22Rv1 (cell line): ENCODE measurements at regions not wholly inside any gene's neighbourhood (a gene's known extent, or its start where the extent isn't known, plus 50 kb on each side); places are given as distances from the start of the nearest gene placed in this dataset.

Experiments used
- H3K27ac ChIP-seq: fragments of 450-650 bp; 2 replicates; pipeline ENCODE4 v1.5.1; 2017
- ZFX ChIP-seq: fragments of 450-650 bp; IDR thresholded peaks from 2 replicates; pipeline ENCODE4 v1.6.1; 2017; ENCODE audit warnings: antibody characterized with exemption, borderline replicate concordance
- TF ChIP-seq, protein P1 (sequence below): fragments of 450-650 bp; IDR thresholded peaks from 2 replicates; pipeline ENCODE4 v1.5.1; 2017; ENCODE audit warnings: mild to moderate bottlenecking

DNA sequence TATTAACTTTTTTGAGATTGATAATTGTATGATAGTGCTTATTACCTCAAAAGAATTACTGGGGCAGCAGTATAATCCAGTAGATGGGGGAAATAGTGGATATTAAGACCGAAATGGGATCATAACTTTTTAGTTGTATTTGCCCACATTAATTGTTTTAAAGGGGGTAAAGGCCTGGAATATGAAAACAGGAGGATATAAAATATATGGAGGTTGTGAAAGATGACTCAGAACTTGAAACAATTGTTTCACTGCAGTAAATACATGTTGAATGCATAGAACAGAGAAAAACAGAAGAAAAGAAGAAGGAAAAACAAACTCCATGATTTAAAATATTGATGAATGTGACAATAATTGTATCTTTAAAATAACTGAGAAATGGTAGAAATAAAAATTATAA is 94.1 kb upstream of the VPREB1 start:
- no peak overlapping the region for H3K27ac ChIP-seq
- TF ChIP-seq, protein P1, sequence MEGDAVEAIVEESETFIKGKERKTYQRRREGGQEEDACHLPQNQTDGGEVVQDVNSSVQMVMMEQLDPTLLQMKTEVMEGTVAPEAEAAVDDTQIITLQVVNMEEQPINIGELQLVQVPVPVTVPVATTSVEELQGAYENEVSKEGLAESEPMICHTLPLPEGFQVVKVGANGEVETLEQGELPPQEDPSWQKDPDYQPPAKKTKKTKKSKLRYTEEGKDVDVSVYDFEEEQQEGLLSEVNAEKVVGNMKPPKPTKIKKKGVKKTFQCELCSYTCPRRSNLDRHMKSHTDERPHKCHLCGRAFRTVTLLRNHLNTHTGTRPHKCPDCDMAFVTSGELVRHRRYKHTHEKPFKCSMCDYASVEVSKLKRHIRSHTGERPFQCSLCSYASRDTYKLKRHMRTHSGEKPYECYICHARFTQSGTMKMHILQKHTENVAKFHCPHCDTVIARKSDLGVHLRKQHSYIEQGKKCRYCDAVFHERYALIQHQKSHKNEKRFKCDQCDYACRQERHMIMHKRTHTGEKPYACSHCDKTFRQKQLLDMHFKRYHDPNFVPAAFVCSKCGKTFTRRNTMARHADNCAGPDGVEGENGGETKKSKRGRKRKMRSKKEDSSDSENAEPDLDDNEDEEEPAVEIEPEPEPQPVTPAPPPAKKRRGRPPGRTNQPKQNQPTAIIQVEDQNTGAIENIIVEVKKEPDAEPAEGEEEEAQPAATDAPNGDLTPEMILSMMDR: no peak
- TF ChIP-seq ZFX: no peak

DNA sequence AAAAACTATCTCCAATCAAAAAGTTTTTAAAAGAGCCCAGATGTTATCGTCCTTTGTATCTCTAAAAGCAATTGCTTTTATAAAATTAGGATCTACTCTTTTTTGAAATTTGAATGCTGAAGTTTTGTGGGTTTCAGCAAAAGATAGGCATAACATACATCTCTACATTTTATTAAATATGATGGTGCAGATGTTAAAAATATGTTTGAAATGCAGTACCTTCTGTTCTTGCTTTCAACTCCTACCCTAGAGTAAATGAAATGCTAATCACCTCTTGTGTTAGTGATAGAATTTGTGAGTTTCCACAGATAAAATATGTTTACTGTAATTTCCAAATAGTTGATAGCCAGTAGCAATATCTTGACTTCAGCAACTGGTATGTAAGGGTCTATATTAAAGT is 95.7 kb upstream of the VPREB1 start:
- TF ChIP-seq, protein P1: no peak
- TF ChIP-seq ZFX: no peak
- no peak overlapping the region for H3K27ac ChIP-seq

DNA sequence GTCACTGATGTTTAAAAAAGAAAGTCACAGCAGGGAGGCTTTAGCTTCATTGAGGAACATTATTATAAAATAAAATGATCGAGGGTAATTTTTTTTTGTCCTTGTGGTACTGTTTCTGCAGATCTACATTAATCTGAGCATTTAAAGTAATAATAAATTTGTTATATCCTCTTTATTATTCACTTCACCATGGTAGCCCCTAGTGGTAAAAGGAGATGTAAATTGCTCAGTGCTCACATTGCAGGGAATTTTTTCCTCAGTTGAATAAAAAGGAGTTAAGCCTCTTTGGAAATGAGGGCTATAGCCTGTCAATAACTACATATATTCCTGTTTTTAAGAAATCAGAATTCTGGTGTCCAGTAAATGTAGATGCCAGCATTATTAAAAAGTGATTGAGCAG is 99.7 kb upstream of the VPREB1 start:
- no peak overlapping the region for H3K27ac ChIP-seq
- TF ChIP-seq ZFX: no peak
- TF ChIP-seq, protein P1: no peak

DNA sequence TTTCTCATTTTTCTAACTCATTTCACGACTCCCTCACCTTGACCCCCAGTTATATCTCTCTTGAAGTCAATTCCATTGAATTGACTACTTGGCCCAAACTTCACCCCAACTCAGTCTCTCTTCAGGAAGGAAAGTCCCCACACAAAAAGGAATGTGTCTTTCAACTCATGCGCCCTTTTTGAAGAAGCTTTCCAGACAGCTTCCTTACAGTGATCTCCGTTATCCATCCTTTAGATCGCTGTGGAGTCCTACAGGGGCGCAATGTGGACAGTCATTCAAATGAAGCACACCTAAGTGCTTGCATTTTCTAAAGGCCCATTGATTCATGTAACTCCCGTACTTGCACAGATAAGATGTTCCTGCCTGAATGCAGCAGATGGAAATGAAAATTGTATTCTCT is 101.1 kb upstream of the VPREB1 start:
- no peak for TF ChIP-seq ZFX
- TF ChIP-seq, protein P1: no peak
- no peak overlapping the region for H3K27ac ChIP-seq

DNA sequence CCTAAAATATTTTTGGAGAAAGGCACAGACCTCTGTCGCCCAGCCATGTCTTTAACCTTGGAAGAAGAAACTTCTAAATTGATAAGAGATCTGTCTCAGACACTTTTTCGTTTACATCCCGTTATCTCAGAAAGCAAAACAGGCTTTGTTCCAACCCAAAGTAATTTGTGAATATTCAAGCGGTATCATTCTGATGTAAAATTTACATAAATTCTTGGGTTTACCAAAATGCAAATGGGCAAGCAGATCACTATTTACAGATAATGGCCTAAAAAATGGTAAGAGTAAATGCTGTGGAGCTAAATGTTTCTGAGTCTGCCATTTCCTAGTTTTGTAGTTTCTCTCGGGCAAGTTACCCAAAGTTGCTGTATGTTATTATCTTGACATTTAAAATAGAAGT is 101.9 kb upstream of the VPREB1 start:
- H3K27ac ChIP-seq: no peak overlapping the region
- TF ChIP-seq ZFX: no peak

DNA sequence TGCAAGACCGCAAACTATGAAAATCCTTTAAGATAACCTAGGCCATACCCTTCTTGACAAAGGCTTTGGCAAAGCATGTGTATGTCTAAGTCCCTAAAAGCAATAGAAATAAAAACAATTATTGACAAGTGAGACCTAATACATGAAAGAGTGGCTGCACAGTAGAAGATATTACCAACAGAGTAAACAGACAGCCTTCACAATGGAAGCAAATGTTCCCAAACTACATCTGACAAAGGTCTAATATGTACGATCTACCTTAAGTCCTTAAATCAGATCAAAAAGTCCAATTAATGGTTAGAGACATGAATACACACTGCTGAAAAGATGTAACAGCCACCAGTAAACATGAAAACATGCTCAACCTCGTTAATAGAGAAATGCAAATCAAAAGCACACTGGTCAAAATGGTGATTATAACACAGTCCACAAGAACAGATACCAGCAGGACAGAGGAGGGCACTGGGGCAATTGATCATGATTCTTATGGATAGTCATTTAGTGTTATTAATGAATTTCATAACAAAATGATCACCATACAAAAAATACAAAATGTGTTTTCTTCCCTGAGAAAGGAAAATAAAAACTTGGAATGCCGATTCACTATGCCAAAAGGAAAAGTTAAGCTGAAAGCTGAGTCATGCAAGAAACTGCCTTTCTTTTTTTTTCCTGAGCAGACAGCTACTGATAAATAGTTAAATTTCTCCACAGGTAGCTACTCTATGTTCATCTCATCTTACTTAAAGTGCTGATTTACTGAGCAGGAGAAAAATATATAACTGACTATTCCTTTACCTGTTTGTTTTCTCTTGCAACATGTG is 102.6 kb upstream of the VPREB1 start:
- H3K27ac ChIP-seq: no peak overlapping the region
- TF ChIP-seq, protein P1: no peak
- TF ChIP-seq ZFX: no peak

DNA sequence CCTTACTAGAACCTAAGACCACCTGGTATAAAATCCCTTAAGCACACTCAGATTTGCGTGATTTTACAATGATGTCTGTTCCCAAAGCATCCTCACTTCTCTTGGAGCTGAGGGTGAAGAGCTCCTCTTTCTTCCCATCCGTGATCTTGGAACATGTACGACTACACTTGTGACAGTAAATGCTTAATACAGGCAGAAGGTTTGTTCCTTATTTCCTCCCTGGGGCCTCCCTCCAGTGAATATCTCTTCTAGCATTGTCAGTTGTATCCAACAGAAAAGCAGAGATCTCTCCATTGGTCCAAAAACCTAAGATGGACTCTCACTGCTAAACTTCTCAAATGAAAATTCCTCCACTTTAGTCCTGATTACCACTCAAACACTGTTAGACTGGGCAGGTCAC is 103.6 kb upstream of the VPREB1 start:
- TF ChIP-seq ZFX: no peak
- TF ChIP-seq, protein P1: no peak
- no peak overlapping the region for H3K27ac ChIP-seq
